GM21390 (cell line): ENCODE measurements at regions not wholly inside any gene's neighbourhood (a gene's known extent, or its start where the extent isn't known, plus 50 kb on each side); places are given as distances from the start of the nearest gene placed in this dataset.

ENCODE experiments used
- ATAC-seq: cut with Tn5 transposase; IDR thresholded peaks from one replicate; pipeline ENCODE4 v1.9.1; 2021; ENCODE audit not compliant: unreplicated experiment

- ATAC-seq, result no peak
These were observed 867.6 kb downstream of the TBC1D22A start for GRCh38 chr22:47629791-47630655.

DNA sequence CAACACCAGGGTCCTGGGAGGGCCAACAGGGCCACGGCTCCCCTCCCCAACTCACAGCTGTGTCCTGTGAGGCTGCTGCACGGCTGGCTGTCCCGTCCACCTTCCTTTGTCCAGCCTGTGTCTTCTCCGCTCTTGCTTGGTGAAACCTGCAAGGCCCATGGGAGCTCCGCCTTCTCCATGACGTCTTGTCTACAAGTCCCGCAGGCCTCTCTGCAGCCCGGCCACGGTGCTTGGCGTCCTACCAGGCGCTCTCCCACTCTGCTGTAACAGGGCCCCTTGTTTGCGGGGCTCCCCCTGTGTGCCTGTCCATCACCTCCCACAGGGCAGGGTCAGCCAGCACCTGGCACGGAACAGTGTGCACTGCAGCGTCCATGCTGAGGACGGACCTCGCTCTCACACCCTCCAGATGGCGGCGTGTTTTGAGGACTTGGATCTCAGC, 866.8 kb downstream of the TBC1D22A start:
- ATAC-seq, result no peak

DNA sequence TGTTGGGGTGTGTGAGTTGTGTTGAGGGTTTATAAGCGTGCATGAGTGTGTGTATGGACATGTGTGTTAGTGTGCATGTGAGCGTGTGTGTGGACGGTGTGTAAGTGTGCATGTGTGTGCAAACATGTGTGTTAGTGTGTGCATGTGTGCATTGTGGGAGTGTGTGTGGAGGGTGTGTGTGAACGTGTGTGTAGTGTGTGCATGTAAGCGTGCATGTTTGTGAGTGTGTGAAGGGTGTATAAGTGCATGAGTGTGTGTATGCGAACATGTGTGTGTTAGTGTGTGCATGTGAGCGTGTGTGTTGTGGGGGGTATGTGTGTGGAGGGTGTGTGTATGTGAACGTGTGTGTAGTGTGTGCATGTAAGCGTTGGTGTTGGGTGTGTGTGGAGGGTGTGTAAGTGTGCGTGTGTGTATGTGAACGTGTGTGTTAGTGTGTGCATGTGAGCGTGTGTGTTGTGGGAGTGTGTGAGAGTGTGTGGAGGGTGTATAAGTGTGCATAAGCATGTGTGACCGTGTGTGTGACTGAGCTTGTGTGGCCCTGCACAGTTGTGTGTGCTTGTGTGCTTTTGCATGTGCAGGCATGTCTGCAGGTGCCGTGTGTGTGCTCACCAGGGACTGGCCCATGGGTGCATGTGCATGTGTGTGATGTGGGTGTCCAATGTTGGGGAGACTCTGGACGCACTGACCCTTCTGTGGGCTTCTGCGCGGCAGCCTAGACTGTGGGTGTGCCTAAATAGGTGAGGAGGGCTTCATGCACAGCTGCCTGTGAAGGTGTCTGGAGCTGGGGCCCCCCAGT, 866.2 kb downstream of the TBC1D22A start:
- no peak for ATAC-seq

- ATAC-seq, result no peak
These were observed 865.3 kb downstream of the TBC1D22A start for GRCh38 chr22:47627556-47628253.

GRCh38 chr22:47626428-47627390, 864.3 kb downstream of the TBC1D22A start:
- no peak for ATAC-seq

DNA sequence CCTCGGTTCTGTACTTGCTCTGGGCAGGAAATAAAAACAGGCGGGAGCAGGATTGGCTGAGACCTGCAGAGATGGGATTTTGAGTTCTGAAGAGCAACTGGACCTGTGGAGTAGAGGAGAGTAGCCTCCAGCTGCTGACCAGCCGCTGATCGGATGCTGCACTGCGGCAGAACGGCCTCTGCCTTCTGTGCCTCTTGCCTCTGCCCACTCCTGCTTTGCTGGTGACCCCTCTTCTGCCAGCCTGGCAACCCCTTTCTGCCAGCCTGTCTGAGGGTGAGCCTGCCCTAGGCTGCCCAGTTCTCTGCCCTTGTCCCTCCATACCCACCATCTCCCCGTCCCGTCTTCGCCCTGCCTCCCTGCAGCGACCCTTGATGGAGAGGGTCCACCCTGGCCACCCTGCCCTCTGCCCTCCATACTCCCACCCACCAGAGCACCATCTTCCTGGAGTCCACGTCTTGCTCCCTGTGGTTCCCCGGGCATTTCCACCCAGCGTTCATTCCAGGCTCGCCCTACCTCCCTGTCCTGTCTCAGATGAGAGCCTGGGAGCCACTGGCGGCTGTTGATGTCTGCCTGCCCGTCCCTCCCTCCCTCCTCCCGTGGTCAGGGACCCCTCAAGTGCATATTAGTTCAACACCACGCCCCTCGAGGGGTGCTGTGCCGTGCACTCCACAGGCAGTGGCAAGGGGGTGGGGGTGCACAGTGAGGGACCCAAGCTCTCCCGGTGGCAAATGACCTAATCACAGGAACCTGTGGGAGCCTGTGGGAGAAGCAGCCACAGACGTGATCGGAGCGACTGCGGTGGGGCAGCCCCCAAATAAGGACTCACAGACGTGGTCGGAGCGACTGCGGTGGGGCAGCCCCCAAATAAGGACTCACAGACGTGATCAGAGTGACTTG, 863.3 kb downstream of the TBC1D22A start:
- ATAC-seq, result no peak

GRCh38 chr22:47625013-47625385, 862.5 kb downstream of the TBC1D22A start:
- no peak for ATAC-seq

GRCh38 chr22:47624252-47625012, 862.0 kb downstream of the TBC1D22A start:
- ATAC-seq, result no peak

GRCh38 chr22:47623763-47624148, 861.3 kb downstream of the TBC1D22A start:
- no peak for ATAC-seq

- no peak for ATAC-seq
These were observed 860.8 kb downstream of the TBC1D22A start for GRCh38 chr22:47623066-47623762.

DNA sequence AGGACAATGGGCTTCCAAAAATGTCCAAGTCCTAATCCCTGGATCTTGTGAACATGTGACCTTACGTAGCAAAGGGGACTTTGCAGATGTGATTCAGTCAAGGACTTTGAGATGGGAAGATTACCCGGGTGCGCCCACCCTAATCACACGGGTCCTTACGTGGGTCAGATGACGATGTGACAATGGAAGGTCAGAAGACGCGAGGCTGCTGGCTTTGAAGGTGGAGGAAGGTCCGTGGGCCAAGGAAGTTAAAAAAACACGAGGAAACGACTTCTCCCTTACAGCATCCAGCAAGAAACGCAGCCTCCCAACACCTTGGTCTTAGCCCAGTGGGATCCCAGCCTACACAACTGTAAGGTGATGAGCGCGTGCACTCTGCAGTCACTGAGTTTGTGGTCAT, 860.1 kb downstream of the TBC1D22A start:
- ATAC-seq, result no peak

GRCh38 chr22:47621253-47621652, 858.8 kb downstream of the TBC1D22A start:
- no peak for ATAC-seq

DNA sequence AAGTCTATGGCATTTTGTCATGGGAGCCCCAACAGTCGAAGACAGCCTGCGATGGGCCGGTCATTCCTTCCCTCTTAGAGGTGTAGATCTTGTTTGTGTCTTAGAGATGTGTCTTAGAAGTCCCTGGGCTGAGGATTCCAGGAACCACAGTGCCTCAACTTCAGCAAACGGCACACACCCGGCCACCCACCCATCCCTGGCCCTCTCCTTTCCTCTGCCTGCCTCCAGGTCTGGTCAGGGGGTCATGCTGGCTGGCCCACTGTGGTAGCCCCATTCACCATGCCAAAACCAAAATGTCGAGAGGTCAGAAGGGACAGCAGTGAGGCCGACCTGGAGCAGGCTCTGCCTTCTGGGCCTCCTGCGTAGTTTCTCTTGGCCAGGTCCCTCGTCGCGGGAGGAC, 857.9 kb downstream of the TBC1D22A start:
- no peak for ATAC-seq

GRCh38 chr22:47619631-47620030, 857.2 kb downstream of the TBC1D22A start:
- no peak for ATAC-seq

DNA sequence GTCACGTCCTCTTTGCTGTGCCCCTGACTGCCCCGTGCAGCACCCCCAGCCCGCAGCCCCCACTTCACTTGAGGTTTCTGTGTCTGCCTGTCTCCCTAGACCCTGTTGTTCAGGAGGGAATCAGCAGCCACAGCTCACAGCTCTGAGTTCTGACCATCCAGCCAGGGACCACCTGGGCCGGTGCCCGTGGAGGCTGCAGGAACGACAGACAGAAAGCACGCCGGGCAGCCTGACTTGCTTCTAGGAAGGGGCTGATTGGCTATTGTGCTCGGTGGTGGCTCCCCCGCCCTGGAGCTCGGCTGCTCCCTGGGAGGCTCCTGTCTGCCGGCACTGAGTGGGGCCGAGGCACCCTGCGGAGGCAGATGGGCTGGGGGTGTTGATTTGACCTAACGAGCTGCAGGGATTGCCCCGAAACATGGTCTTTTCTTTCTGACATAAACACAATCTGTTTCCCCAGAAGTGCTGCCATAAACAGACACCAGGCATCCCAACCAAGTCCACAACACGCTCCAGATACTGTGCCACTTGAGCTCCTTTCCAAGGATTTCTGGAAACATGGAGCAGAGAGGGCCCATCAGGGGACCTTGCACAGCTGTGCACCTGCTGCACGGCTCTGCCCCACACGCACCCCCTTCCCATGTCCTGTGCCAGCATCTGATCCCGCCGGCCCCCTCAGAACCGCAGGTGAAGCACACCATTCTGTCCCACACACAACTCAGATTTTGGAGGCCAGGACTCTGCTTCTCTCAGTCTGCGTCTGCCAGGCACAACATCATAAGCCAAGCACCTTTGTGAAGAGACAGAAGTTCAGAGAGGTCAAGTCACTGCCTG, 855.9 kb downstream of the TBC1D22A start:
- ATAC-seq, result no peak

DNA sequence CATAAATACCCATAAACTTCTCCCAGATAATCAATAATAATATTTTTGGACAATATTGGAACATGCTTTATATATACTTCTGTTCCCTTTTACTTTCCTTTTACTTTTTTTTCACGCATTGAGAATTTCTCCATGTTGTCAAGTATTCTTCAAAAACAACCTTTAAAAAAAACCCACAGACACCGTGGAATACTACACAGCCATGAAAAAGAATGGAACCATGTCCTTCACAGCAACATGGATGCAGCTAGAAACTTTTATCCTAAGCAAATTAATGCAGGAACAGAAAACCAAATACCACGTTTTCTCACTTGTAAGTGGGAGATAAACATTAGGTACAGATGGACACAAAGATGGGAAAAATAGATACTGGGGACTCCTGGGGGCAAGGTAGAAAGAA, 854.7 kb downstream of the TBC1D22A start:
- ATAC-seq, result no peak

DNA sequence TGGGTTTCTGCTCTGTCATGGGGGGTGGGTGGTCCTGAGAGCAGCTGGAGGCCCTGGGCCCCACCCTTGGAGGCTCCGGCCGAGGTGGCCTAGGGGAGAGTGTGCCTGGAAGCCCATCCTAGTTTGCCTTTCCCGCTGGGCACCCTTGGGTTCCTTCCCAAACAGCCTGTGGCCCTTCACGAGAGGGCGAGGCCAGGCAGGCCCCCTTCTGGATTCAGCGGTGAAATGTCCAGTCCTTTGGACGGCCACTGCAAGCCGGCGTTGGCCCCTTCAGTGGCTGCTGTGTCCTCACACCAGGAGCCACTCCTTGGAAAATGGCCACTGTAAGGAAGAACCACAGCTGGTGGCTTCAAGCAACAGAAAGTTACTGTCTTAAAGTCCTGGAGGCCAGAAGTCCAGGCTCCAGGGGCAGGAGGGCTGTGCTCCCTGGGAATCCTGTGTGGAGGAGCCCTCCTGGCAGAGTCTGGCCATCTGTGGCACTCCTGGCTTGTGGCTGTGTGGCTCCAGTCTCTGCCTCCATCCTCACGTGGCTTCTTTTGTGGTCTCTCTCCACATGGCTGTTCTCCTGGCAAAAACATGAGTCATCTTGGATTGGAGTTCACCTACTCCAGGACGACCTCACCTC, 854.1 kb downstream of the TBC1D22A start:
- no peak for ATAC-seq
